OCI-LY7 (cell line): ENCODE measurements at regions not wholly inside any gene's neighbourhood (a gene's known extent, or its start where the extent isn't known, plus 50 kb on each side); places are given as distances from the start of the nearest gene placed in this dataset.

Experiments used
- BruUV-seq: library from RNA; stranded (reverse); fragments of 400-500 nt; replicated peaks from 2 replicates; lab custom pipeline; 2021; lab: Mats Ljungman, UMichigan
- CTCF ChIA-PET: fragments of 300-600 bp; sonication (Branson Sonifier 250); formaldehyde crosslinking; loops from one replicate; lab custom pipeline; 2022; ENCODE audit warnings: antibody characterized with exemption; ENCODE audit not compliant: unreplicated experiment; lab: Charles Lee
- POLR2A ChIA-PET: fragments of 300-600 bp; sonication (Branson Sonifier 250); formaldehyde crosslinking; loops from one replicate; lab custom pipeline; 2022; ENCODE audit warnings: antibody characterized with exemption; lab: Charles Lee
- DNase-seq: peaks from one replicate; pipeline ENCODE4 v3.0.0-alpha.2; 2015; ENCODE audit warnings: low spot score
- H2AFZ ChIP-seq: fragments of 200-600 bp; sonication (generic), shearing (Covaris generic); 2 replicates; pipeline ENCODE4 v1.6.1; 2014; ENCODE audit warnings: mild to moderate bottlenecking, antibody characterized with exemption, low read length, moderate library complexity
- H3K27ac ChIP-seq: fragments of 200-600 bp; sonication (generic); 2 replicates; pipeline ENCODE4 v1.5.1; 2014; ENCODE audit warnings: mixed run types, low read depth, mild to moderate bottlenecking, moderate library complexity, low read length, inconsistent platforms; ENCODE audit not compliant: poor library complexity, severe bottlenecking
- H3K36me3 ChIP-seq: fragments of 200-600 bp; sonication (generic); 2 replicates; pipeline ENCODE4 v1.6.1; 2014; ENCODE audit warnings: mild to moderate bottlenecking, antibody characterized with exemption, low read length, moderate library complexity, mixed read lengths; ENCODE audit not compliant: insufficient read depth
- H3K4me1 ChIP-seq: fragments of 200-600 bp; sonication (generic); 2 replicates; pipeline ENCODE4 v1.5.1; 2014; ENCODE audit warnings: mild to moderate bottlenecking, low read length; ENCODE audit not compliant: insufficient read depth, poor library complexity, severe bottlenecking
- H3K4me2 ChIP-seq: fragments of 200-600 bp; sonication (generic); 2 replicates; pipeline ENCODE4 v1.6.1; 2014; ENCODE audit warnings: mild to moderate bottlenecking, low read length
- H3K4me3 ChIP-seq: fragments of 200-600 bp; sonication (generic); 2 replicates; pipeline ENCODE4 v1.5.1; 2014; ENCODE audit warnings: mild to moderate bottlenecking, low read depth, low read length; ENCODE audit not compliant: poor library complexity, severe bottlenecking
- H3K79me2 ChIP-seq: fragments of 200-600 bp; sonication (generic); 2 replicates; pipeline ENCODE4 v1.6.1; 2016; ENCODE audit warnings: low read depth, mild to moderate bottlenecking, low read length, moderate library complexity, mixed read lengths; ENCODE audit not compliant: insufficient read depth
- H3K9me2 ChIP-seq: fragments of 200-600 bp; sonication (generic); 2 replicates; pipeline ENCODE4 v1.6.1; 2016; ENCODE audit warnings: mild to moderate bottlenecking, low read length, mixed read lengths; ENCODE audit not compliant: insufficient read depth
- H3K9me3 ChIP-seq: fragments of 200-600 bp; sonication (generic); 2 replicates; pipeline ENCODE4 v1.6.1; 2014; ENCODE audit warnings: mild to moderate bottlenecking, mixed run types, low read length, mixed read lengths
- H4K20me1 ChIP-seq: fragments of 200-600 bp; sonication (generic); 2 replicates; pipeline ENCODE4 v1.6.1; 2014; ENCODE audit warnings: mild to moderate bottlenecking, antibody characterized with exemption, low read length, moderate library complexity, mixed read lengths; ENCODE audit not compliant: insufficient read depth
- CTCF ChIP-seq: fragments of 200-600 bp; sonication (generic); conservative IDR thresholded peaks from 2 replicates; pipeline ENCODE4 v1.5.1; 2014; ENCODE audit warnings: mild to moderate bottlenecking, antibody characterized with exemption, low read length, moderate library complexity, mixed read lengths
- EZH2phosphoT487 ChIP-seq: fragments of 200-600 bp; sonication (generic); IDR thresholded peaks from 2 replicates; pipeline ENCODE4 v1.6.1; 2018; ENCODE audit warnings: low read depth, borderline replicate concordance, mild to moderate bottlenecking, mixed run types, antibody characterized with exemption, low read length, moderate library complexity, mixed read lengths
- intact Hi-C: fragments of 100-400 bp; cut with micrococcal nuclease; formaldehyde crosslinking; loops from one replicate; pipeline ENCODE4 v1.10.0; 2022; ENCODE audit not compliant: unreplicated experiment

GRCh38 chr12:89775063-89775985 is 66.7 kb upstream of the ATP2B1 start:
- Histone ChIP-seq H4K20me1 (no peaks in the 10 kb centered on the region), H3K27ac (no peak overlapping the region)

GRCh38 chr12:89774645-89775044 is 66.0 kb upstream of the ATP2B1 start:
- Histone ChIP-seq H4K20me1 (no peaks in the 10 kb centered on the region), H3K4me3 (no peak overlapping the region), H2AFZ (no peak overlapping the region), H3K36me3 (no peaks in the 10 kb centered on the region), H3K27ac (no peak overlapping the region), H3K9me2 (no peaks in the 10 kb centered on the region), H3K79me2 (no peaks in the 10 kb centered on the region), H3K4me1 (no peaks in the 10 kb centered on the region), H3K4me2 (no peak overlapping the region), H3K9me3 (no peaks in the 10 kb centered on the region)
- ChIA-PET CTCF (no interaction called here), POLR2A (interaction anchor here (1.7 kb wide), 1 partner anchor 8 kb away, joined by 5 read pairs; no protein-coding TSS in a partner anchor)
- intact Hi-C loops: no loop called here
- no TSS peak for BruUV-seq
- TF ChIP-seq EZH2phosphoT487 (no peak), CTCF (no peak)
- DNase-seq: no peak

More at GRCh38 chr12:89775063-89775985, 66.7 kb upstream of the ATP2B1 start:
- H2AFZ ChIP-seq: no peak overlapping the region
- no peaks in the 10 kb centered on the region for H3K9me3 ChIP-seq
- BruUV-seq: no TSS peak
- H3K4me1 ChIP-seq: no peaks in the 10 kb centered on the region
- H3K4me3 ChIP-seq: no peak overlapping the region
- TF ChIP-seq EZH2phosphoT487 (no peak), CTCF (no peak)
- ChIA-PET CTCF (no interaction called here), POLR2A (interaction anchor here (1.0 to 1.7 kb wide), 2 partner anchors 9 to 13 kb away, joined by 3 to 5 read pairs; no protein-coding TSS in a partner anchor)
- H3K9me2 ChIP-seq: no peaks in the 10 kb centered on the region
- no peak for DNase-seq
- H3K4me2 ChIP-seq: no peak overlapping the region
- H3K36me3 ChIP-seq: no peaks in the 10 kb centered on the region
- intact Hi-C loops: no loop called here
- H3K79me2 ChIP-seq: no peaks in the 10 kb centered on the region

- H4K20me1 ChIP-seq: no peaks in the 10 kb centered on the region
- CTCF ChIA-PET: no interaction called here
- TF ChIP-seq EZH2phosphoT487 (no peak), CTCF (no peak)
- H3K36me3 ChIP-seq: peaks cover 5% of the 10 kb centered on the region; the same call in 1 of the 2 replicates
- H3K79me2 ChIP-seq: no peaks in the 10 kb centered on the region
- H2AFZ ChIP-seq: no peak overlapping the region
- POLR2A ChIA-PET: no interaction called here
- BruUV-seq: no TSS peak
- intact Hi-C loops: no loop called here
- no peak overlapping the region for H3K4me3 ChIP-seq
- no peak overlapping the region for H3K4me2 ChIP-seq
- H3K9me3 ChIP-seq: no peaks in the 10 kb centered on the region; the same call in 1 of the 2 replicates
- peaks cover 19% of the 10 kb centered on the region for H3K4me1 ChIP-seq
- no peak overlapping the region for H3K27ac ChIP-seq
- H3K9me2 ChIP-seq: no peaks in the 10 kb centered on the region
- no peak for DNase-seq
Measured at GRCh38 chr12:89770391-89770790, 61.8 kb upstream of the ATP2B1 start.
